ENCODE measurements at regions not wholly inside any gene's neighbourhood (a gene's known extent, or its start where the extent isn't known, plus 50 kb on each side); places are given as distances from the start of the nearest gene placed in this dataset.

DNA sequence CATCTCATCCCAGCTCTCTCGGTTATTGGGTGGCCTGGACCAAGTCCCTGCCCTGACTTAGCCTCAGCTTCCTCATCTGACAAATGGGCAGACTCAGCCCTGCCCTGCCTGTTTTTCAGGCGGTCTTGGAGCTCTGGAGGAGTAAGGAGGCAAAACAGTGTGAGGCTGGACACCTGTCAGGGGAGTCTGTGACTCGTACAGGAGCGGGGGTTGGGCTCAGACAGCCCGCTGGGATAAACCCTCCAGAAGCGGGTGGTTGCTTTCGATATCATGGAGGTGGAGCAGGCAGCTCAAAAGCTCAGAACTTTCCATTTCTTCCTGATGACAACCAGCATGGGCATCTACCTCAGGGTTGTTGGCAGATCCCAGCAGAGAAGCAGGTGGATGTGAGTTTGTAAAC lies 72.9 kb upstream of the GGTA1 start:
- DNase-seq = no peak

DNA sequence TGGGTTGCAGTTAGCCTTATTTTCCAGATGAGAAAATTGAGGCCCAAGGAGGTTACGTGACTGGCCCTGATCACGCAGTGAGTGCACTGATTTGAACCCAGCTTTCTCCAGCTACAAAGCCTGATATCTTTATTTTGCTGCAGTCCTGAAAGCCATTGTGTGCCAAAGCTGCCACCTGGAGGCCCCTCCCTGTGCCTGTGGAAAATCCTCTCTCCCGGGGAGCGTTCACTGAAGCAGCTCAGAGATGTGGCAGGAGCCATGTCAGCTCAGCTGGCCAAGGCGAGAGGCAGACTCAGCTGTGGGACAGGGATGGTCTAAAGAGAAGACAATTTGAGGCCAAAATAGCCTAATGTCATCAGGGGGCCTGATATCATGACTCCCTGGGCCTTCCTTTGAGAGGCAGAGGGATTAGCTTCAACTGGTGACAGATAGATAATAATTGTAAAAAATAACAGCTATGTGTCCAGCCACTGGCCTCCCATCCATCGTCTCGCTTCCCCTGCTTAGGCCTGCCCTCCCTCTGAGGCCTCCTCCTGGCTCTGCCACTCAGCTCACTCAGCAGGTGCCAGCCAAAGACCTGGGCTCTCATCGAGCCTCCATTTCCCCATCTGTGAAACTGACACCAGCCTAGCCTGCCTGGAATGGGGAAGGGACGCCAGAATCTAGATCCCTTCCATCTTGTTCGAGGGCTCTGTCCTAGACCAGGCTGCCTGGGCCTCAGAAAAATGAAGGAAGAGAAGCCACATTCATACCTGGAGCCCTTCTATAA lies 74.3 kb upstream of the GGTA1 start:
- no peak for DNase-seq

DNA sequence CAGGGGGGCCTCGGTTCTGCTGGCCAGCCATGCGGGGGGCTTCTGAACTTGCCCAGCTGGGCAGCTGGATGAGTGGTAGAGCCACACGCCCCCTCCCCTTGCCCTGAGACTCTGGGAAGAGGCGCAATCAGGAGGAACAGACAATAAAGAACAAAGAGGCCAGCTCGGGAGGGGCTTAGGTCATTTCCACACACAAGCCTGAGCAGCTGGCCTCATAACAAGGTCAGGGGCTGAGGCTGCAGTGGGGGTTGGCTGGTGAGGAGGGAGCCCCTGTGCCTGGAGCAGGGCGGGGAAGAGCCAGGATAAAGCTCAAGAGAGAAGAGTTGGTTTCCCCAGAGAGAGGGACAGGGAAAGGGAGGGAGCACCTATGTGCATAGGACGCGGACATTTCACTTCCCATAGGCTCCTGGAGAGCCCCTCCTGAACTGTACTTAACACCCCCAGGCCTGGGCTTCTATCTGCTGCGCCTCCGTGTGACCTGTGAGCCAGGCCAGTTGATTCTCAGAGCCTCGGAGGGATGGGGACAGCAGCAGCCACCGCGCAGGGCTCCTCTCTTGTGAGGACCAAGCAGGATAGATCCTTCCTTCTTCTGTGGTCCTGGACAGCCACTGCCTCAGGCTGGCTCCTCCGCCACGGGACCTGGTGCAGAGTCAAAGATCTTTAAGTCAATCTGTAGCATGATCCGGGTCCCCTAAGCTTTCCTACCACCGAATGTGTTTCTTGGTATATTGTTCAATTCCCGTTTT lies 75.3 kb upstream of the GGTA1 start:
- no peak for DNase-seq

DNA sequence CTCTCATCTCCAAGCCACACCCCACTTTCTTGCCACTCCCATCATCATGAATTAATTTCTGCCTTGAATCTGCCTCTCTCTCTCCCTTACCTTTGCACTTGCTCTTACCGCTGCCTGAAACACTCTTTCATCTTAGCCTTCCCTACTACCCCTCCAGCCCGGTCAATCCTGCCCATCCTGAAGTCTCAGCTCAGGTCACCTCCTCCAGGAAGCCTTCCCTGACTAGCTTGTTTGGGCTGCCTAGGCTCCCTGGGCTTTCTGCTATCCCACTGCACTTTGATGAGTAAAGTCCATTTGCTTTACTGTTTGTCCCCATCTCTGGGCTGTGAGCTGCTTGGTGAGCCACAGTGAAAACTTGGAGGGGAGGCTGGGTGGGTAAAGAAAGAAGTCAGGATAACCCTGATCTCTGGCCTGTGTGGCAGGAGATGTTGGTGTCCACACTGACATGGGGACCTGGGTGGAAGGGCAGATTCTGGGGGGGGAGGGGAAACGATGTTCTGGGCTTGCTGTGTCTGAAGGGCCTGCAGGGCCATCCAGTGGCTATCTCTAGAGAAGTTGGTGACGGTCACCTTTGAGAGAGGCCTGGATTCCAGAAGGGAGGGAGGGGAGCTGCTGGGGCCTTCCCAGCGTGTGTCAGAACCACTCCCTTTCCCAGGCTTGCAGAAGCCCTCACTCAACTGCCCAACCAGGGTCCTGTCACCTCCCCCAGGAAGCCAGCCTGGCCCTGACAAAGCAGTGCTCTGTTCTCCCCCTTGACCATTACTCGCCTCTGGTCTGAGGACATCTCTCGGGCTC lies 75.0 kb upstream of the DAB2IP start:
- DNase-seq = no peak

DNA sequence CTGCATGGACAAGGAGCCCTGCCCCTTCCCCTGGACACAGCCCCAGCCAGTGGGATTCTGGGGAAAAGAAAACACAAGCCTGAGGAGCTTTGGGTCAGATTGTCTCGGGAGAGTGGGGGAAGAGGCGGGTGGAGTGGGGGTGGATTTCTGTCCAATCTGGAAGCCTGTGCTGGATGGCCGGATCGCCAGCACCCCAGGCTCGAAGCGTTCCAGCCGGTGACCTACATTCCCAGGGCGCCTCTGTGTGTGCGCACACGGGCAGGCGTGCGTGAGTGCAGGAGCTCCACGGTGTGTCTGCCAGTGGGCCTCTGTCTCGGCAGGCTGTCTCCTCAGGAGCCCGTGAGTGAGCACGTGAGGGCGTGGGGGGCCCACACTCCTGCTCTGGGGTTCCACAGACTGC lies 74.3 kb upstream of the DAB2IP start:
- DNase-seq = no peak

DNA sequence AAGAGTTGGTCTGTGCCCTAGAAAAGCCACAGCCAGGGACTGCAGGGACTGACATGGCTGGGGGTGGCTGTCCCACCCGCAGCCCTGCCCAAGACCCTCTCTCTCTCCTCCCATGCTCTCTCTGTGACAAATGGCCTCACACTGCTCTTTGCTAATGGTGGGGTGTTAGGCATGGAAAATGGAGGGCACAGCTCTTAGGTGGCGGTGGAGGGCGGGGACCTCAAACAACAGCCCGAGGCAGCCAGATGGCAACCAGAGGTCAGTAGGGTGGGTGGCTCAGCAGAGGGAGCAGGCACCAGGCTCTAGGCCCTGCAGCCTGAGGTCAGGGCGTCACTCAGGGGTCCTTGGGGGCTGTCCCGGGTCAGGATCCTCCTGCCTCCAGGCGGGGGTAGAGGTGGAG lies 73.9 kb upstream of the DAB2IP start:
- DNase-seq = no peak

DNA sequence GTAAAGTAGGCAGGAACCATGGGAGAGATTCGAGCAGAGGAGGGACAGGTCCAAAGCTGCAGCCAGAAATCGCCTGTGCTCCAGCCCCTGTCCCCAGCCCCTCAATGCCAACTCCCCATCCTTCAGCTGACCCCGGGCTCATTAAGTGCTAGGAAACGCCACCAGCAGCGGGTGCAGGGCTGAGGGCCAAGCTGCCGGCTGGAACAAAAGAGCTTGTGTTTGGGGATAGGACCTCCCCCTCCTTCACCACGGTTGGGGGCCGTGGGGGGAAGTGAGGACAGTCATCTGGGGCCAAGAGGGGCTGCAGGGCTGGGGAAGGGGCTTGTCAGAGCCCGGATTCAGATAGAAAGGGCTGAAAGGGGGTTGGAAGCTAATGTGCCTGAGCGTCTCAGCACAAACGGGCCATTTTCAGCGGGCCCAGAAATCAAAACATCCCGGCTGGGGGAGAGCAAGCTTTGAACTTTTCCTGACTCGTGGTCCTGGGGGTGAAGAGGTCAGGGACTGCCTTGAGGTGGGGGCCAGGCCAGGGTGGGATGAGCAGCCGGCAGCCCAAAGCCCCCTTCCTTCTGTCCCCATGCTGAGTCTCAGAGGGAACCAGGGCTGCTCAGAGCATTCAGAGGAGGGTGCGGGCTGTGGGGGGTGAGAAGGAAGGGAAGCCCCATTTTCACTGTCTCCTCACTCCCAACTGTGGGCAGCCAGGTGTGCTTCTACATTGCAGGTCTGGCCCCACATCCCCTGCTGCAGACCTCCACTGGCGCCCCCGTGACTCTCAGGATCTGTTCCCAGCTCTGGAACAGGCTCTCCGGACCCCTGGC lies 69.4 kb upstream of the DAB2IP start:
- no peak for DNase-seq

DNA sequence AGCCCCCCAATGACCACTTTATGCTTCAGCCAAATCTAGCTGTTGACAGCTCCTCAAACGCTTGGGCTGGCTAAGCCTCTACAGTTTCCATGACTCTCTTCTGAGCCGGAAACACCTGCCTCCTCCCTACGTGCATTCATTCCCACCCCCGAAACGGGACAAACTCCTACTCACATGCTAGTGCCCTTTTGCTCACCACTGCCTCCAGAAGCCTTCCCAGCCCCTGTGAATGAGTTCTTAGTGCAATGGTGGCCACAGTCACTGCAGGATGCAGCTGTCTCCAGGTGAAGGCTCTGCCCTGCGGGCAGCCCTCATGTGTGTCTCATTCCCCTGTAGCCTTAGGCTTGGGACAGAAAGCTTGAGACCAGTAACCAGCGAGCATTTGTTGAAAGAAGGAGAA lies 68.8 kb upstream of the DAB2IP start:
- no peak for DNase-seq

DNA sequence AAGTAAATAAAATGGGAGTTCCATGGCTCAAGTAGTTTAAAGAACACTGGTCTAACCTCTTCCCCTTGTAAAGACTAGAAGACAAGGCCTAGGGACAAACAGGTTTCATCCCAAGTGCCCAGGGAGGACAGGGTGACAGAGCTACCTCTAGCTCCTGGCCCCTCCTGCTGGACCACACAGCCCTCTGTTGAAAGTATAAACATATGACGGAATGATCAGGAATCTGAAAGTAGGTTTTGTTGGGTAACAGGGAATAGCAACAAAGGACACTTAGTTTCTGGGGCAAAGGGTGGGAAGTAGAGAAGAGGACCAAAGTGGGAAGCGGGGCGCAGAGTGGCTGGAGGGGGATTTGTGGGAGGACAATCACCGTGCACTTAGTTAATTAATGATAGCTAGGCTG lies 67.0 kb upstream of the DAB2IP start:
- no peak for DNase-seq

DNA sequence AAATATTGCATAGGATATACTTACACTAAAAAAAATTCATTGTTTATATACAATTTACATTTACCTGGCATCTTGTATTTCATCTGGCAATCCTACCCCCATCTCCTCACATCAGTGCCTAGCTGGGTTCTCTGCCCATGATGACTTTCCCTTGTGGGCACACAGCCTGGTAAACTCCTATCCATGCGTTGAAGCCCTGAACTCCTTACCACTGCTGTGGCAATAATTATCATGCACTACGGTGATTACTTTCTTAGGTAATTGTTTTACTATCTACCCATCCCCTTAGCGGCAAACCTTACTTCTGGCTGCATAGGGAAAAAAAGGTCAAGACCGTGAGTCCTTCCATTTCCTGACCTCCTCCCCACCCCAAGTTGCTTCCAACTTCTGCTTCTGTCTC lies 63.6 kb upstream of the DAB2IP start:
- no peak for DNase-seq

DNA sequence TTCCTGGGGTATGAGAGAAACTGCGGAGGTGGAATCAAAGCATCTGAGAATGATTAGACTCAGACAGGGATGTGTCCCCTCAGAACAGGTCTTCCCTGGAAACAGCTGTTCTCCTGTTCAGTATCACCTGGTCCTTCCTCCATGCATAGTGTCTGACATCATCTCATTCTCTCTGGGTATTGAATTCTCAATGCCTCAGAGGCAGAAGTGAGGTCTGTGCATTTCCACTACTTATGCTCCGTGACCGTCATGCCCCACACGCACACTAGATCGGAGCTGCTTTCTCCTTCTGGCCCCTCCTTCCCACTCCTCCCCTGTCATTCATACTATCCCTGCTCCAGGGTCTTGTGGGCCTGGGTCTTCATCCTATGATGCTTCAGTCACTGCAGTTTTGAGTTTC lies 61.4 kb upstream of the DAB2IP start:
- DNase-seq = no peak

DNA sequence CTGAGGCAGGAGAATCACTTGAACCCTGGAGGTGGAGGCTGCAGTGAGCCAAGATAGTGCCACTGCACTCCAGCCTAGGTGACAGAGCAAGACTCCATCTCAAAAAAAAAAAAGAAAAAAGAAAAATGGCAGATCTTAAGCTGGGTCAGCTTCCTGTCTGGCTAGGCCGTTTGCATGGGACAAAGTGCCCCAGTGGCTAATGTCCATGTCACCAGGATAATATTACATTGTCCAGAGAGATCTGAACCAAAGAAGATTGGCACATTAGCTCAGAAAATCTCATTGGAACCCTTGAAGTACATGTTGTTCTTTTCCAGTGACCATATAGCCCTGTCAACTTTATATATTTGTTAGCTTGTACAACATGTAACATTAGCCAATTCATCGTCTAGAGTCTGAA lies 59.2 kb upstream of the DAB2IP start:
- no peak for DNase-seq

DNA sequence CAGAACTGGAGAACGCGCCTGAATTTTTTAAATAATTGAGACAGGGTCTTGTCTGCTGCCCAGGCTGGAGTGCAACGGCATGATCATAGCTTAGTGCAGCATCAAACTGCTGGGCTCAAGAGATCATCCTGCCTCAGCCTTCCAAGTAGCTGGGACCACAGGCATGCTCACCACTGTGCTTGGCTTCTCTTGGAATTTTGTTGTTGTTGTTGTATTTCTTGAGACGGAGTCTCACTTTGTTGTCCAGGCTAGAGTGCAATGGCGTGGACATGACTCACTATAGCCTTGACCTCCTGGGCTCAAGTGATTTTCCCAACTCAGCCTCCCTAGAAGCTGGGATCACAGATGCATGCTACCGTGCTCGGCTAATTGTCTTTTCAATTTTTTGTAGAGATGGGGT lies 58.4 kb upstream of the DAB2IP start:
- no peak for DNase-seq

DNA sequence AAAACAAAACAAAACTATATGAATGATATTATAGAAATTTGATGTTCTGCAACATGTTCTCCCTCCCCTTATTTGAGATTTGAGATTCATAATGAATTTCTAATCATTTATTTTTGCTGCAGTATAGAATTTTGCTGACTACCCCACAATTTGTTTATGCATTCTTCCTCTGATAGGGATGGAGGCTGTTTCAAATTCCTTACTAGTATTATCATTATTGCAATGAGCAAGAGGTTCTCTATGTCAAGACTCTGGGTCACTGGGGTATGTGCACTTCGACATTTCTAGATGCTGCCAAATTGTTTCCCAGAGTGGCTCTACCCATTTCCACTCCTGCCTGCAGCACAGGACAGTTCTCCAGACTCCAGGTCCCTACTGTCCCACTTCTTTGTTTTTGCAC lies 54.9 kb upstream of the DAB2IP start:
- DNase-seq = no peak

DNA sequence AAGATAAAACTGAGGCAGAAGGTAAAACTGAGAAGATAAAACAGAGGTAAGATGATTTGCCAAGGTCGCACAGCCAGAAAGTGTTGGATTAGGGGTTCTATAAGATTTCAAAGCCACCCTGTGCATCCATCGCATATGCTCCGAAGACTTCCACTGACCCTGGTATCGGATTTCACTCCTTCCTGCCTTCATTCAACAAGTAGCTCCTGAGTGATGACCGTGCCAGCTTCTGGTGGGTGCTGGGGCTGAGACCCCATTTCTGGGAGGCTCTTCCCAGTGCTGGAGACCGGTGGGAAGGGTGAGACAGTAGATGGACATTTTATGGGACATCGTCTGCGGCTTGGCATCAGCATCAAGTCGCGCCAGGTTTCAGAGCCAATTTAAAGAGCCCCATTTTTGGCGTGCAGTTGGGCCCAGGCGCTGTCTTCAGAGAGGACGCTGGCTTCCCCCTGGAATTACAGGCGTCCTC lies 53.7 kb upstream of the DAB2IP start:
- DNase-seq = no peak

DNA sequence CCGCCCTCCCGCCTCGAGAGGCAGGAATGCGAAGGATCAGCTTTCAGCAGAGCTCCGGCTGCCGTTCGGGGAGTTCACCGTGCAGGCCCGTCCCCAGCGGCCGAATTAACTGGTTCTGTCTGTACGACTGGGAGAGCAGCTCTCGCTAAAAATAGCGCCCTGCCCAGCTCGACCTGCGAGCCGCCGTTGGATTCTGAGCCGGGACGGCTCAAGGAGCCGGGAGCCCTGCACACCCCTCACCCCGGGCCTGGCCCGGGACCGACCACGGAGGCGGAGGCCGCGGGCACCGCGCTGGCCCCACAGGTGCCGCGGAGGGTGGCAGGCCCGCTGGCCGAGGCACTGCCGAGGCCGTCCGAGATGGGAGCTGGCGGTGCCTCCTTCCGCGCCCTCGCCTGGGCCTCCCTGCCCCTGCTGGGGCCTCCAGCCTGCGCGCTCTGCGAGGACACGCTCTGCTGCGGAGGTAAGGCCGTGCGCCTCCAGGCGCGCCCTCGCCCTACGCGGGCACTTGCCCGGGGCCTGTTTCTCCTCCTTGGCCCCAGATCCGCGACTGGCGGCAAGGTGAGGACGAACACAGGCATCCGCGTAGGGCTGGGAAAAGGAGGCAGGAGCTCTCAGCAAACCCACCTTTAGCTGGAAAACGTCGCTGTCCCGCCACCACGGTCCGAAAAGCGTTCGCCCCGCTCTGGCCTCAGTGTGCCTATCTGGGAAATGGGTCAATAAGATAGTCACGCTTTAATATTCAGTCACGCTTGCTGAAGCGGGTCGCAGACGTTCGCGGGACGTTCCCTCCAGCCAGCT lies 53.1 kb upstream of the DAB2IP start:
- DNase-seq = no peak

DNA sequence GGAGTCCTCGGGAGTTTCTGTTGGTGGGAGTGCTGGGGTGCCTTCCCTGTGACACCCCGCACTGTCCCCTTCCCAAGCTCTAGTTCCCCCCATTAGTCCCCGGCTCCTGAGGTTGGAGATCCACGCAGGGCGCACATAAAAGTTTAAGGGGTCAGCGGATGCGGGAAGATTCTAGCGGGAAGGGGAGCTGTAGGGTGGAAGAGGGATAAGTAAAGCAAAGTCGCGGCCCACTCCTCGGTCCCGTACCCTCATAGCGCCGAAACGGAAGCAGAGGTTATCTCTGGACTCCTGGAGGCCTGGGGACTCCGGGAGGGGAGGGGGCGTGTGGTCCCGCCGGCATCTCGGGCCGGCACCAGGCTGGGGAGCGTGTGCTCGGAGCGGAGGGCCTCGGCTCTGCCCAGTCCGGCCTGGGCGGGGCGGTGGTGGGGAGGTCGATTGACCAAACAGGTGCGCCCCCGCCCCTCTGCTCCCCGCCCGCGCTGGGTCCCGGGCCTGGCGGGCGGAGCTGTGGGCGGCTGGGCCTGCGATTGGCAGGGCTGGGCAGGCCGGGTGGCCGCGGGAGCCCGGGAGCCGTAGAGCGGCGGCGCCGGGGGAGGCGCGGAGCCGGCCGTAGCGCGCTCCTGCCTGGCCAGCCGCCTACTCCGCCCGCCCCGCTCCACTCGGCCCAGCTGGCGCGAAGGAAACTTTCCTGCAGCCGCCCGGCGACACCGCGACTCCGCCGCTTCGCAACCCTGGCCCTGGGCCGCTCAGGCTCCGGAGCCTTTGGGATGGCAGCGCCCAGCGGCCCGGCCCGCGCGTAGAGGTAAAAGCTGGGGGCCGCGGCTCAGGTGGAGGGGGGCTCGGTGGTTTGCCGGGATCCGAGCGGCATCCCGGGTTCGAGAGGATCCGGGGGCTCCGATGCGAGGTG lies 52.2 kb upstream of the DAB2IP start:
- peak; percentile 31 for DNase-seq

DNA sequence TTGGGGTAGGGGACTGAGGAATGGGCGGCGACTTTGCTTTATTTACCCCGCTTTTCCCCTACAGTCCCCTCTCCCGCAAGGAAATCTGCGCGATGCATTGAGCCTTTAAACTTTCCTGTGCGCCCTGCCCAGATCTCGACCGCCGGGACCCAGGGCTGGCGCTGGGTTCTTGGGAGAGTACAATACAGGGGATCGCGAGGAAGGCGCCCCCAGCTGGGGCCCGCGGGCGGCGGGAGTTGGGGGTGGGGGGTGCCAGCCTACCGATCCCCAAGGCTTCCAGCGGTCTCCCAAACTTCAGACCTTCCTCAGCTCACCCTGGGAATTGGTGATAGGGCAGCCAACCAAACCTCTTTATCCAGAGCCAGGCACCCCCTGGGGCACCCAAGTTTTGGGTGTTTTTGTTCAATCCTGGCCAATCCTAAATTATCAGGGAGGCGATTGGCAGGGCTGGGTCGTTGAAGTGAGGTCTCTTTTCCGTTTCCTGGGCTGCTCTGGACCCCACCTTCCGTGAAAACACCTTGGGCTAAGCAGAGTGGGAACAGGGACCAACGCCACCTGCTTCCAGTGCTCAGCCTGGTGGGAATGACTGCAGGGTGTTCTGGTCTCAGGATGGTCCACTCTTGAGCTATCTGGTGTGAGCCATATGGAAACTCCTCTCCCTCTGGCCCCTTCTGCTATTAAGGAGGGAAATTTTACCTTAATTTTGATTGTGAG lies 51.4 kb upstream of the DAB2IP start:
- no peak for DNase-seq

DNA sequence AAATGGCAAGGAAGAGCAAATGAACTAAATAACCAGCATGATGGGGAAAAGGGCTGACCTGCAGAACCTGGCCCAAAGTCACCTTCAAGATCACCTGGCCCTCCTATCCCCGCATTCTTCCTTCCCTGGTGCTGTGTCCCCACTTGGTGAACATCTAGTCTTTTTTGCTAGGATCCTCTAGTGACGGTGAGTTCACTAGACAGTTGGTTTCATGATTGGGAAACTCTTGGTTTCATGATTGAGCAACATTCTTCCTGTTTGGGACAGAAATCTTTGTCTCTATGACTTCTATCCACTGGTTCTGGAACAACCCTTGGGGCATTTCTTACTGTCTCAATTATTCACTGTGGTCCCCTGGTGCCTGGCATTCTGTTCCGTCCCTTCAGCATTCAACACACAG lies 50.2 kb upstream of the DAB2IP start:
- DNase-seq = peak; percentile 58
